ENCODE measurements at regions not wholly inside any gene's neighbourhood (a gene's known extent, or its start where the extent isn't known, plus 50 kb on each side); places are given as distances from the start of the nearest gene placed in this dataset.

DNA sequence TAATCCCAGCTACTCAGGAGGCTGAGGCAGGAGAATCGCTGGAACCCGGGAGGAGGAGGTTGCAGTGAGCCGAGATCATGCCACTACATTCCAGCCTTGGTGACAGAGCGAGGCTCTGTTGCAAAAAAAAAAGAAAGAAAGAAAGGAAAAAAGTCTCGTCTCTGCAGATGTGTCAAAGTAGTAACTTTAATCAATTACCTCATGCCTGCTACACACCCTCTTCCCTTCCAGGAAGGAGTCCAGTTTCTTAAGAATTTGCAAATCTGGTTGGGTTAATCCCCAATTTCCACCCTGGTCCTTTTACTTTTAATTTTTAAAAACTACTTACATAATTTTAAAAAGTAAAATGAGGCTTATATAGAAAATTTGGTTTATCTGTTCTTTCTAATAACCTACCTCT lies 234.5 kb upstream of the KITLG start:
- no peak for TF ChIP-seq POLR2A (IDR thresholded peaks at IDR 0.05)
- TF ChIP-seq, protein P1, sequence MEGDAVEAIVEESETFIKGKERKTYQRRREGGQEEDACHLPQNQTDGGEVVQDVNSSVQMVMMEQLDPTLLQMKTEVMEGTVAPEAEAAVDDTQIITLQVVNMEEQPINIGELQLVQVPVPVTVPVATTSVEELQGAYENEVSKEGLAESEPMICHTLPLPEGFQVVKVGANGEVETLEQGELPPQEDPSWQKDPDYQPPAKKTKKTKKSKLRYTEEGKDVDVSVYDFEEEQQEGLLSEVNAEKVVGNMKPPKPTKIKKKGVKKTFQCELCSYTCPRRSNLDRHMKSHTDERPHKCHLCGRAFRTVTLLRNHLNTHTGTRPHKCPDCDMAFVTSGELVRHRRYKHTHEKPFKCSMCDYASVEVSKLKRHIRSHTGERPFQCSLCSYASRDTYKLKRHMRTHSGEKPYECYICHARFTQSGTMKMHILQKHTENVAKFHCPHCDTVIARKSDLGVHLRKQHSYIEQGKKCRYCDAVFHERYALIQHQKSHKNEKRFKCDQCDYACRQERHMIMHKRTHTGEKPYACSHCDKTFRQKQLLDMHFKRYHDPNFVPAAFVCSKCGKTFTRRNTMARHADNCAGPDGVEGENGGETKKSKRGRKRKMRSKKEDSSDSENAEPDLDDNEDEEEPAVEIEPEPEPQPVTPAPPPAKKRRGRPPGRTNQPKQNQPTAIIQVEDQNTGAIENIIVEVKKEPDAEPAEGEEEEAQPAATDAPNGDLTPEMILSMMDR (IDR thresholded peaks at IDR 0.05) = no peak

Measured in heart left ventricle (tissue), 13 donors.